Vagina (tissue), 2 donors: ENCODE measurements at regions not wholly inside any gene's neighbourhood (a gene's known extent, or its start where the extent isn't known, plus 50 kb on each side); places are given as distances from the start of the nearest gene placed in this dataset.

Experiments used
- DNase-seq, 2 donors: peaks; one replicate each; pipeline ENCODE4 v3.0.0-alpha.2; 2017; ENCODE audit errors: extremely low spot score in 2 of 2
- H3K27ac ChIP-seq: fragments of 200-600 bp; sonication (generic); one replicate; pipeline ENCODE4 v1.5.1; 2019
- H3K27me3 ChIP-seq: fragments of 200-600 bp; sonication (generic); one replicate; pipeline ENCODE4 v1.5.1; 2019
- H3K36me3 ChIP-seq, 2 donors: fragments of 200-600 bp; sonication (generic); one replicate each; pipeline ENCODE4 v1.5.1; 2017 to 2019
- H3K4me1 ChIP-seq: fragments of 200-600 bp; sonication (generic); one replicate; pipeline ENCODE4 v1.5.1; 2019
- H3K4me3 ChIP-seq, 2 donors: fragments of 200-600 bp; sonication (generic); 1 replicate in 1 of 2; 2 replicates in 1 of 2; pipeline ENCODE4 v1.5.1; 2016 to 2019
- H3K9me3 ChIP-seq: fragments of 200-600 bp; sonication (generic); one replicate; pipeline ENCODE4 v1.5.1; 2019
- CTCF ChIP-seq, 3 experiments: fragments of 450-650 bp in 2 of 3; fragments of 200-600 bp in 1 of 3; sonication (generic) in 1 of 3; IDR thresholded peaks; one replicate each; pipeline ENCODE4 v1.5.1; 2017 to 2019; ENCODE audit warnings: antibody characterized with exemption in 3 of 3, mild to moderate bottlenecking in 2 of 3, moderate library complexity in 2 of 3
- POLR2A ChIP-seq, 2 donors: fragments of 450-650 bp; IDR thresholded peaks; one replicate each; pipeline ENCODE4 v1.6.1; 2017; ENCODE audit warnings: antibody characterized with exemption in 2 of 2, mild to moderate bottlenecking in 2 of 2, moderate library complexity in 2 of 2
- POLR2AphosphoS5 ChIP-seq, 2 donors: sonication (generic); formaldehyde crosslinking; IDR thresholded peaks; one replicate each; pipeline ENCODE4 v1.9.0; 2017; ENCODE audit warnings: antibody characterized with exemption in 2 of 2, mild to moderate bottlenecking in 2 of 2, low read depth in 1 of 2; ENCODE audit not compliant: insufficient read depth in 1 of 2
- intact Hi-C: fragments of 100-400 bp; cut with DNase I; formaldehyde crosslinking; loops from one replicate; pipeline ENCODE4 v1.15.1; 2023

- no peak for TF ChIP-seq CTCF (IDR thresholded peaks at IDR 0.05)
- TF ChIP-seq POLR2AphosphoS5 (IDR thresholded peaks at IDR 0.05; ENCODE audit: insufficient read depth in 1 of 2, low read depth in 1 of 2), result no peak
- no peak for TF ChIP-seq POLR2A (IDR thresholded peaks at IDR 0.05)
- H3K4me1 ChIP-seq, result peaks cover 30% of the 10 kb centered on the region
- H3K27ac ChIP-seq, result no peak overlapping the region
- DNase-seq, result no peak
- no peaks in the 10 kb centered on the region for H3K9me3 ChIP-seq
- no peaks in the 10 kb centered on the region for H3K27me3 ChIP-seq
- H3K4me3 ChIP-seq, result no peak overlapping the region
- H3K36me3 ChIP-seq, result no peaks in the 10 kb centered on the region
- intact Hi-C loops, result no loop called here
Observed at GRCh38 chr5:172568308-172568910, 72.7 kb upstream of the NEURL1B start.

GRCh38 chr5:172567843-172568242 is 73.2 kb upstream of the NEURL1B start:
- Histone ChIP-seq H3K27ac (no peak overlapping the region), H3K9me3 (no peaks in the 10 kb centered on the region), H3K36me3 (no peaks in the 10 kb centered on the region), H3K4me1 (peaks cover 30% of the 10 kb centered on the region), H3K4me3 (no peak overlapping the region), H3K27me3 (no peaks in the 10 kb centered on the region)
- no peak for DNase-seq
- intact Hi-C loops, result no loop called here
- TF ChIP-seq POLR2AphosphoS5 (IDR thresholded peaks at IDR 0.05; ENCODE audit: insufficient read depth in 1 of 2, low read depth in 1 of 2) (no peak), CTCF (IDR thresholded peaks at IDR 0.05) (no peak), POLR2A (IDR thresholded peaks at IDR 0.05) (no peak)

GRCh38 chr5:172567294-172567693 is 73.8 kb upstream of the NEURL1B start:
- Histone ChIP-seq H3K9me3 (no peaks in the 10 kb centered on the region), H3K36me3 (no peaks in the 10 kb centered on the region), H3K4me1 (peaks cover 26% of the 10 kb centered on the region), H3K4me3 (no peak overlapping the region), H3K27ac (no peak overlapping the region), H3K27me3 (no peaks in the 10 kb centered on the region)
- TF ChIP-seq POLR2A (IDR thresholded peaks at IDR 0.05), result no peak
- TF ChIP-seq POLR2AphosphoS5 (IDR thresholded peaks at IDR 0.05; ENCODE audit: insufficient read depth in 1 of 2, low read depth in 1 of 2), result no peak
- no peak for TF ChIP-seq CTCF (IDR thresholded peaks at IDR 0.05)
- intact Hi-C loops, result no loop called here
- no peak for DNase-seq

DNA sequence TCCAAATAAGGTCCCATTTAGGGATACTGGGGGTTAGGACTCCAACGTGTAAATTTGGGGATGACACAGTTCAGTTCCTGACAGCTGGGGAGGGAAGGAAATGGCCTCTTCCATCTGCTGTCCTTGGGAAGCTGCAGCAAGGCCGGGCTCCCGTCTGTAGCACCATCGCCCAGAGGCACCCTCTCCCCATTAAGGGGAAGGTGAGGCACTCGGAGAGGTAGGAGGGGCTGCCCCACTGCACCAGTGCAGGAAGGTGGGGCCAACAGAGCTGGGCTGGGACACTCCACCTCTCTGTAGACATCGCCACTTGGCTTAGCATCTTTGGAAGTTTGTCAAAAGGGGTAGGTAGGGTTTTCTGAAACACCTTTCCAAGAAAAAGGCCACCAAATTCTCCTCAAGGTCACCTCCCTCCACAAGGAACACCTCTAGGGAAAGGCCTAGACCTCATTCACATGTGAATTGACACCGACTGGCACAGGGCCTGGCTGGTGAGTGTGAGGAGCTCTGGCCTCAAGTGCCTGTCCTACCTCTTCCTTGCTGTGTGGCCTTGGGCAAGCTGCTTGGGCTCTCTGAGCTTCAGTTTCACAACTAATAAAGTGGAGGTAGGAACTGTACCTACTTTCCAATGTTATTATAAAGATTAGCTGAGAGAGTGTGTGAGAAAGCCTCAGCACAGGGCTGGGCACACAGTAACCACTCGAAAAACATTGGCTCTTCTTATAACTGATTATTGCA is 75.0 kb upstream of the NEURL1B start:
- TF ChIP-seq POLR2A (IDR thresholded peaks at IDR 0.05), result no peak
- TF ChIP-seq CTCF (IDR thresholded peaks at IDR 0.05), result no peak
- no peak for TF ChIP-seq POLR2AphosphoS5 (IDR thresholded peaks at IDR 0.05; ENCODE audit: insufficient read depth in 1 of 2, low read depth in 1 of 2)
- no peaks in the 10 kb centered on the region for H3K9me3 ChIP-seq
- H3K4me1 ChIP-seq, result peaks cover 22% of the 10 kb centered on the region
- no peak for DNase-seq
- H3K36me3 ChIP-seq, result no peaks in the 10 kb centered on the region
- no peak overlapping the region for H3K27ac ChIP-seq
- intact Hi-C loops, result no loop called here
- H3K27me3 ChIP-seq, result no peaks in the 10 kb centered on the region
- no peak overlapping the region for H3K4me3 ChIP-seq

- H3K27me3 ChIP-seq, result no peaks in the 10 kb centered on the region
- no peak for DNase-seq
- intact Hi-C loops, result no loop called here
- TF ChIP-seq CTCF (IDR thresholded peaks at IDR 0.05), result no peak
- peak in 1 of 2 donors; percentile 53 for TF ChIP-seq POLR2AphosphoS5 (IDR thresholded peaks at IDR 0.05; ENCODE audit: insufficient read depth in 1 of 2, low read depth in 1 of 2)
- no peaks in the 10 kb centered on the region for H3K36me3 ChIP-seq
- no peak overlapping the region for H3K4me3 ChIP-seq
- H3K27ac ChIP-seq, result peak overlapping the region; percentile 21
- peaks cover 26% of the 10 kb centered on the region for H3K4me1 ChIP-seq
- no peaks in the 10 kb centered on the region for H3K9me3 ChIP-seq
Observed at GRCh38 chr5:172565455-172565854, 75.6 kb upstream of the NEURL1B start.
